Lower leg skin (tissue), 3 donors: ENCODE measurements at regions not wholly inside any gene's neighbourhood (a gene's known extent, or its start where the extent isn't known, plus 50 kb on each side); places are given as distances from the start of the nearest gene placed in this dataset.

Experiments
- CTCF ChIP-seq, 3 donors: fragments of 450-650 bp; IDR thresholded peaks; one replicate each; pipeline ENCODE4 v1.5.1; 2016; ENCODE audit warnings: antibody characterized with exemption in 3 of 3, mild to moderate bottlenecking in 3 of 3, moderate library complexity in 2 of 3
- POLR2A ChIP-seq, 2 donors: fragments of 450-650 bp; IDR thresholded peaks; one replicate each; pipeline ENCODE4 v1.6.1; 2016 to 2017; ENCODE audit warnings: antibody characterized with exemption in 2 of 2, mild to moderate bottlenecking in 1 of 2, moderate library complexity in 1 of 2

GRCh38 chr2:133968446-133968845, 285.4 kb upstream of the MGAT5 start:
- TF ChIP-seq CTCF (IDR thresholded peaks at IDR 0.05) (no peak), POLR2A (IDR thresholded peaks at IDR 0.05) (no peak)
